HK-2 (cell line): ENCODE measurements at regions not wholly inside any gene's neighbourhood (a gene's known extent, or its start where the extent isn't known, plus 50 kb on each side); places are given as distances from the start of the nearest gene placed in this dataset.
A peak's percentile ranks its signal among the peaks of the same experiment; 100 is the strongest.
"Not testable (repeated sequence)": the region's sequence is repeated elsewhere in the genome, so short reads cannot be mapped to it uniquely, and the experiment has no call there.

Experiments
- DNase-seq: peaks from one replicate; pipeline ENCODE4 v3.0.0-alpha.2; 2018; ENCODE audit not compliant: unreplicated experiment

GRCh38 chr7:79553811-79554555 lies 100.5 kb upstream of the MAGI2 start:
- DNase-seq = no peak

GRCh38 chr7:79552463-79552862 lies 99.0 kb upstream of the MAGI2 start:
- DNase-seq = no peak

DNA sequence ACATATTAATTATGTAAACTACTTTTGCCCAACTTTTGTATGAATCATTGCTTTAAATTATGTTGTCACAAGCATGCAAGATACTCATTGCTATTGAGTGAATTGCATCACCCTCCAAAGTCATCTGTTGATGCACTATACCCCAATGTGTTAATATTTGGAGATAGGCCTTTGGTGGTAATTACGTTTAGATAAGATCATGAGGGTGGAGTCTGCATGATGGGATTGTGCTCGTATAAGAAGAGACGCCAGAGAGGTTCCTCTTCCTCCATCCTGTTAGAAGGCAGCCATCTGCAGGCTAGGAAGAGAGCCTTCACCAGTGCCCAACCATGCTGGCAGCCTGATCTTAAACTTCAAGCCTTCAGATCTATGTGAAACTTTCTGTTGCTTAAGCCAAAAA lies 95.3 kb upstream of the MAGI2 start:
- DNase-seq = no peak

GRCh38 chr7:79547132-79547531 lies 93.7 kb upstream of the MAGI2 start:
- no peak for DNase-seq

DNA sequence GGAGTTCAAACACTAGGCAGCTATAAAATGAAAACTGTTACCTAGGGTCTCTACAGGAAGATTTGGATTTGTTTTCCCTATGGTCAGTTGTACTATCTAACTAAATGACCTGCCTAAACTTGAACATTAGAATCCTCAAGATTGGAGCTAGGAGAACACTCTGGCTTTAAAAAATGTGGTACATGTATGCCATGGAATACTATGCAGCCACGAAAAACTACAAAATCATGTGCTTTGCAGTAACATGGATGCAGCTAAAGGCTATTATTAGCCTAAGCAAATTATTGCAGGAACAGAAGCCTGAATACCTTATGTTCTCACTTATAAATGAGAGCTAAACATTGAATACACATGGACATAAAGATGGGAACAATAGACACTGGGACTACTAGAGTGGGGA lies 87.1 kb upstream of the MAGI2 start:
- no peak for DNase-seq

- no peak for DNase-seq
These were observed 80.7 kb upstream of the MAGI2 start for GRCh38 chr7:79534128-79534527.

GRCh38 chr7:79531905-79532664 lies 78.6 kb upstream of the MAGI2 start:
- no peak for DNase-seq

DNA sequence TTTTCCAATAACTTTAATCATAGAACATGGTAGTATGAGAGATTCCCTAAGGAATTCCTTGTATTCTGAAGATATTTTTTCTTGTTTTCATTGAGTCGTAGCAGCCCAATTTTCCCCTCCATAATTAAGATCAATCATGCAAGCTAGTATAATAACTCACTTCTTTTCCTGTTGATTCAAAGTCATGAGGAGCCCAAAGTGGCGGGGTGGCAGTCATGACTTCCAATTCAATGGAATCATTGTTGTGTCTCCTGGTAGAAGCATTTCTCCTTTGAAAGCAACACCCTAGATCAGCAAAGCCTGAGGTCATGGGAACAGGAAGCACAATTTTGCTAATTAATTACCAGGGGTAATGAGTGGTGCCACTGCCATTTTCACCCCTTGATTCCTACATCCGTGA lies 77.6 kb upstream of the MAGI2 start:
- no peak for DNase-seq

DNA sequence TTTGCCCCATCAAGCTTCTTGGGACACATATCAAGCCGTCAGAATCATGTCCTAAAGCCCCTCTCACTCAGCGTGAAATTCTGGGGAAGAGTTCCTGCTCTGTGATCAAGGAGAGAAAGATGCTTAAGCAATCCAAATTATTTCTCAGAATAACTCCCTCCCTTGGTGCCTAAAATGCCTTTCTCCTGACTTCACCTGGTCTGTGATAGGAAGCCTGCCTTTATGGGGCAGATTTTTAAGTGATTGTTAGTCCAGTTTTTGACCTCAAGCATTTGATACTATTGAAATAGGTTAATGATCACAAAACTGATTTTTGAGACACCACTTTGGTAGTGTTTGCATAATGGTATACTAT lies 76.4 kb upstream of the MAGI2 start:
- no peak for DNase-seq

GRCh38 chr7:79529214-79529880 lies 75.9 kb upstream of the MAGI2 start:
- DNase-seq = no peak

DNA sequence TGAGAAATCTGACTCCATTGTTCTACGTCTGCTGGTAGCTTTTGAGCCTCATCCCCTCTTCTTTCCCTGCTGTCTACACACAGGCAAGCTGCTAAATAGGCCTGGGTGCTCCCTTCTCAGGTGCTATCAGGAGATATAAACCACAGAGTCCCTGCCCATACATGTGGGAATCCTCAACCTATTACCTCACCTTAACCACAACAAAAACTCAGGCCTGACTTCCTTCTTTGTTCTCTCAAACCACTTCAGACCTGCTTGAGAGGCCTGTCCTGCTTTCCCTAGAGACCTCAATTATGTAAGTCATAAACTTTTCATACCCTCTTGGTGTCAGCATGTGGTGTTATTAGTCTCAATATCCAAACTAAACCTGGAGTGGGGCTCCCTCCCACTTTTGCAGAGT lies 75.0 kb upstream of the MAGI2 start:
- DNase-seq = peak; percentile 21

DNA sequence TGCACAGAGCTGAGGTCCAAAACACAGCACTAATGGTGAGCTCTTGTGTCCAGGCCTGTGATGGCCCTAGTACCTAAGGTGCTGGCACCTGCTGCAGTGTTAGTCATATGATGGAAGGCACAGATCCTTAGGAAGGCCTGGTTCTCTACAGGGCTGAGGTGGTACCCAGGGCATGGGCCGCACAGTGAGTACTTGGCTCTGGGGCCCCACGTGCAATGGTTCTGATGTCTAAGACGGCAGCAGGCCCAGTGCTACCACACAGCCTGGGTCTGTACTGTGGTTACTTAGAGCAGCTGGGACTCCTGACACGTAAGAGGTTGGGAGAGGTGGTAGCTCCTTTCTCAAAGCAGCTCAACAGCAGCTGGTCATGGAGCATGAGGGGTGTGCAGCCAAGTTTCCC lies 70.6 kb upstream of the MAGI2 start:
- DNase-seq = no peak

GRCh38 chr7:79523436-79523835 lies 70.0 kb upstream of the MAGI2 start:
- no peak for DNase-seq

DNA sequence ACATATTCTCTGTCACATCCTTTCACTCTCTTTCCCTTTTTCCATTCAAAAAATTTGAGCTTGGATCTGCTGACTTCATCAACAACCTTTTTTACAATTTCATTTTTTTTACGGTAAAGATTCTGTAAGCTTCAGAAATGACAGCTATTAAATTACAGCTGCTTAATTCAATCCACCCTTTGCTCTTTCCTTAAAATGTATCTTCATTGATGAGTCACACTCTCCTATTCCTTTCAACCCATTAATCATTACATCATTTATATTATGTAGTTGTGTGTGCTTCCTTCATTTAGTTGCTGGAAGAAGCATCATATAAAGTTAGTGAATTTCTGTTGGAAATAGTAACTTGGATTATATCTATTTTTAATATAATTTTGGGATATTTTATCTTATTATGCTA lies 67.1 kb upstream of the MAGI2 start:
- no peak for DNase-seq

GRCh38 chr7:79515358-79515757 lies 61.9 kb upstream of the MAGI2 start:
- DNase-seq = no peak

- no peak for DNase-seq
These were observed 59.8 kb upstream of the MAGI2 start for GRCh38 chr7:79513261-79513660.

DNA sequence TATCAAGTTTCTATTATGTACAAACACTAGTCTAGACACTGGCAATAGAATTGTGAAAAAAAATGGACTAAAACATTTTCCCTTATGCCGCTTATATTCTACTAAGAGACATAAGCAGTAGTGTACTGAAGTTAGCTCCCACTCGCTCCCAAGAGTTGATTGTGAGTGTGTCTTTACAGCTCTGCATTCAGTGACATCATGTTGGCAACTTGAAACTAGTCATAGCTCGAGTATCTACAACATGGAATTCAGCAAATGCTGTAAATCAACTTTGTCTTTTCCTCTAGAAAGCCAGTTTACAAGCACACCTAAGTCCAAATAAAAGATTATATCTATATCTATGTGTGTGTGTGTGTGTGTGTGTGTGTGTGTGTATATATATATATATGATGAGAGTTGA lies 58.8 kb upstream of the MAGI2 start:
- no peak for DNase-seq

- not testable (repeated sequence) for DNase-seq
These were observed 57.6 kb upstream of the MAGI2 start for GRCh38 chr7:79511056-79511455.

- no peak for DNase-seq
These were observed 53.7 kb upstream of the MAGI2 start for GRCh38 chr7:79507131-79507530.

GRCh38 chr7:79506481-79506880 lies 53.0 kb upstream of the MAGI2 start:
- peak; percentile 25 for DNase-seq

- peak; percentile 17 for DNase-seq
These were observed 51.3 kb upstream of the MAGI2 start for GRCh38 chr7:79504607-79505389.
